H9 (cell line): ENCODE measurements at regions not wholly inside any gene's neighbourhood (a gene's known extent, or its start where the extent isn't known, plus 50 kb on each side); places are given as distances from the start of the nearest gene placed in this dataset.

ENCODE experiments used
- DNase-seq: peaks from one replicate; pipeline ENCODE4 v3.0.0-alpha.2; 2017
- H2AFZ ChIP-seq: one replicate; pipeline ENCODE4 v1.6.1; 2013; ENCODE audit warnings: mild to moderate bottlenecking, low read length, control low read depth, moderate library complexity
- H2AK5ac ChIP-seq: 2 replicates; pipeline ENCODE4 v1.6.1; 2013; ENCODE audit warnings: low read length, control low read depth, mixed read lengths; ENCODE audit not compliant: insufficient read length
- H2BK120ac ChIP-seq: one replicate; pipeline ENCODE4 v1.6.1; 2013; ENCODE audit warnings: low read depth, mild to moderate bottlenecking, low read length, control low read depth, inconsistent platforms; ENCODE audit not compliant: poor library complexity, severe bottlenecking
- H2BK12ac ChIP-seq: 2 replicates; pipeline ENCODE4 v1.6.1; 2013; ENCODE audit warnings: low read length, control low read depth, mixed read lengths, low read depth; ENCODE audit not compliant: insufficient read length
- H2BK15ac ChIP-seq: 2 replicates; pipeline ENCODE4 v1.6.1; 2013; ENCODE audit warnings: low read depth, low read length, control low read depth
- H2BK20ac ChIP-seq: one replicate; pipeline ENCODE4 v1.6.1; 2013; ENCODE audit warnings: low read depth, mild to moderate bottlenecking, low read length, control low read depth, inconsistent platforms; ENCODE audit not compliant: poor library complexity, severe bottlenecking
- H2BK5ac ChIP-seq: 2 replicates; pipeline ENCODE4 v1.6.1; 2013; ENCODE audit warnings: low read length, control low read depth, mixed read lengths; ENCODE audit not compliant: insufficient read length
- H3K14ac ChIP-seq: 2 replicates; pipeline ENCODE4 v1.6.1; 2013; ENCODE audit warnings: low read length, control low read depth; ENCODE audit not compliant: insufficient read depth
- H3K18ac ChIP-seq: 2 replicates; pipeline ENCODE4 v1.6.1; 2013; ENCODE audit warnings: low read depth, mild to moderate bottlenecking, mixed read lengths, low read length, control low read depth; ENCODE audit not compliant: insufficient read length
- H3K23ac ChIP-seq: 2 replicates; pipeline ENCODE4 v1.6.1; 2013; ENCODE audit warnings: low read length, control low read depth, mixed read lengths, low read depth; ENCODE audit not compliant: insufficient read length
- H3K23me2 ChIP-seq: 2 replicates; pipeline ENCODE4 v1.6.1; 2013; ENCODE audit warnings: low read depth, mild to moderate bottlenecking, mixed read lengths, low read length, control low read depth; ENCODE audit not compliant: insufficient read length, poor library complexity, severe bottlenecking
- H3K27ac ChIP-seq: 2 replicates; pipeline ENCODE4 v1.5.1; 2013; ENCODE audit warnings: low read length, control low read depth, mixed read lengths, low read depth; ENCODE audit not compliant: insufficient read length
- H3K27me3 ChIP-seq: 2 replicates; pipeline ENCODE4 v1.6.1; 2013; ENCODE audit warnings: low read length, control low read depth, inconsistent platforms; ENCODE audit not compliant: insufficient read depth
- H3K4ac ChIP-seq: 2 replicates; pipeline ENCODE4 v1.6.1; 2013; ENCODE audit warnings: low read depth, mild to moderate bottlenecking, control low read depth, inconsistent platforms, low read length, moderate library complexity
- H3K4me1 ChIP-seq: 2 replicates; pipeline ENCODE4 v1.6.1; 2013; ENCODE audit warnings: low read length, control low read depth, inconsistent platforms; ENCODE audit not compliant: insufficient read depth
- H3K4me2 ChIP-seq: 2 replicates; pipeline ENCODE4 v1.6.1; 2013; ENCODE audit warnings: low read length, control low read depth, mixed read lengths; ENCODE audit not compliant: insufficient read length, insufficient read depth
- H3K56ac ChIP-seq: 2 replicates; pipeline ENCODE4 v1.6.1; 2013; ENCODE audit warnings: low read depth, mild to moderate bottlenecking, mixed read lengths, low read length, control low read depth; ENCODE audit not compliant: insufficient read length
- H3K79me1 ChIP-seq: 2 replicates; pipeline ENCODE4 v1.6.1; 2013; ENCODE audit warnings: low read depth, mild to moderate bottlenecking, moderate library complexity, low read length, control low read depth, inconsistent platforms; ENCODE audit not compliant: insufficient read depth, poor library complexity, severe bottlenecking
- H3K79me2 ChIP-seq: 2 replicates; pipeline ENCODE4 v1.6.1; 2013; ENCODE audit warnings: low read length, control low read depth, inconsistent platforms; ENCODE audit not compliant: insufficient read depth
- H3K9ac ChIP-seq: 2 replicates; pipeline ENCODE4 v1.6.1; 2013; ENCODE audit warnings: low read length, control low read depth, mixed read lengths; ENCODE audit not compliant: insufficient read length; ENCODE audit errors: extremely low read depth
- H3K9me3 ChIP-seq: one replicate; pipeline ENCODE4 v1.6.1; 2013; ENCODE audit warnings: low read depth, low read length, inconsistent platforms; ENCODE audit not compliant: control insufficient read depth
- H3T11ph ChIP-seq: one replicate; pipeline ENCODE4 v1.6.1; 2013; ENCODE audit warnings: mild to moderate bottlenecking, low read length, control low read depth, inconsistent platforms
- H4K20me1 ChIP-seq: one replicate; pipeline ENCODE4 v1.6.1; 2013; ENCODE audit not compliant: control insufficient read depth, insufficient read length, insufficient read depth
- H4K5ac ChIP-seq: 2 replicates; pipeline ENCODE4 v1.6.1; 2013; ENCODE audit warnings: low read depth, mild to moderate bottlenecking, mixed read lengths, low read length, control low read depth; ENCODE audit not compliant: insufficient read length
- H4K8ac ChIP-seq: replicated peaks from 2 replicates; pipeline ENCODE4 v1.6.1; 2013; ENCODE audit warnings: low read length, control low read depth, mixed read lengths, low read depth; ENCODE audit not compliant: insufficient read length
- H4K91ac ChIP-seq: 2 replicates; pipeline ENCODE4 v1.6.1; 2013; ENCODE audit warnings: low read depth, mild to moderate bottlenecking, moderate library complexity, mixed read lengths, low read length, control low read depth; ENCODE audit not compliant: insufficient read length
- H3K27ac Mint-ChIP-seq, 3 experiments: 2 replicates in 2 of 3; 3 replicates in 1 of 3; pipeline ENCODE4 v1.8.0; 2020 to 2021; ENCODE audit warnings: mixed read lengths in 3 of 3, mild to moderate bottlenecking in 1 of 3, moderate library complexity in 1 of 3
- H3K27me3 Mint-ChIP-seq: 2 replicates; pipeline ENCODE4 v1.8.0; 2021; ENCODE audit warnings: low read depth, mild to moderate bottlenecking, moderate library complexity, mixed read lengths
- H3K36me3 Mint-ChIP-seq, 3 experiments: 2 replicates in 2 of 3; 3 replicates in 1 of 3; pipeline ENCODE4 v1.8.0; 2020 to 2021; ENCODE audit warnings: low read depth in 3 of 3, mixed read lengths in 3 of 3; ENCODE audit not compliant: insufficient read depth in 1 of 3
- H3K4me1 Mint-ChIP-seq, 2 experiments: 2 replicates each; pipeline ENCODE4 v1.8.0; 2020; ENCODE audit warnings: mixed read lengths in 2 of 2
- H3K4me3 Mint-ChIP-seq, 2 experiments: 2 replicates in 1 of 2; 3 replicates in 1 of 2; pipeline ENCODE4 v1.8.0; 2020 to 2021; ENCODE audit warnings: mild to moderate bottlenecking in 2 of 2, mixed read lengths in 2 of 2, moderate library complexity in 1 of 2
- H3K9me3 Mint-ChIP-seq, 2 experiments: 2 replicates in 1 of 2; 3 replicates in 1 of 2; pipeline ENCODE4 v1.8.0; 2020; ENCODE audit warnings: mild to moderate bottlenecking in 2 of 2, mixed read lengths in 2 of 2, moderate library complexity in 1 of 2
- CTCF ChIP-seq: fragments of 200-600 bp; sonication (generic); conservative IDR thresholded peaks from 3 replicates; pipeline ENCODE4 v1.8.0; 2021; ENCODE audit warnings: antibody characterized with exemption, mild to moderate bottlenecking
- WGBS: extraction: QIAGEN DNeasy Blood & Tissue Kit; methylation state at CpG from one replicate; pipeline ENCODE4 v1.1.7; 2013; ENCODE audit warnings: missing lambda C conversion rate, low lambda C conversion rate, mixed read lengths; ENCODE audit not compliant: insufficient read length; ENCODE audit errors: extremely low coverage; 5-methylcytosine and 5-hydroxymethylcytosine counted together

GRCh38 chr21:43333298-43334062, 93.5 kb downstream of the SIK1 start:
- H3K27ac ChIP-seq, result no peak overlapping the region
- peak overlapping the region; percentile 45 to 71 (median 57); a peak in 3 of 7 replicates for H3K27ac Mint-ChIP-seq
- no peak overlapping the region for H2BK5ac ChIP-seq
- no peak overlapping the region for H2BK20ac ChIP-seq
- peaks cover 2 to 31% (median 13%) of the 10 kb centered on the region in 3 experiments for H3K36me3 Mint-ChIP-seq
- no peak overlapping the region for H4K8ac ChIP-seq
- DNase-seq, result peak; percentile 49
- H3K4me2 ChIP-seq, result no peak overlapping the region
- H3K79me2 ChIP-seq, result no peaks in the 10 kb centered on the region
- no peak overlapping the region for H2AFZ ChIP-seq
- H2BK15ac ChIP-seq, result no peak overlapping the region
- H3K4me1 ChIP-seq, result no peaks in the 10 kb centered on the region; the same call in 1 of the 2 replicates
- peak overlapping the region in 1 of 2 experiments; percentile 50; a peak in 1 of 5 replicates for H3K4me3 Mint-ChIP-seq
- H3K23me2 ChIP-seq, result no peaks in the 10 kb centered on the region
- H2BK12ac ChIP-seq, result no peak overlapping the region
- WGBS, result no CpG with 5 or more reads among the region's 35 CpGs
- no peaks in the 10 kb centered on the region for H3K79me1 ChIP-seq
- TF ChIP-seq CTCF, result no peak
- peaks cover 20 to 23% of the 10 kb centered on the region in 2 experiments for H3K4me1 Mint-ChIP-seq
- peak overlapping the region; percentile 22 for H3K18ac ChIP-seq
- H2BK120ac ChIP-seq, result no peak overlapping the region
- no peak overlapping the region for H3K23ac ChIP-seq
- H3K4ac ChIP-seq, result no peak overlapping the region
- peaks cover 27 to 29% of the 10 kb centered on the region in 2 experiments for H3K9me3 Mint-ChIP-seq
- no peak overlapping the region for H4K5ac ChIP-seq
- H4K91ac ChIP-seq, result no peak overlapping the region
- no peak overlapping the region for H3K9ac ChIP-seq
- no peaks in the 10 kb centered on the region for H3K9me3 ChIP-seq
- 0 out of 2 replicates have a peak overlapping the region, but pooled peaks have one; percentile 30 for H3K14ac ChIP-seq
- H3K27me3 Mint-ChIP-seq, result peaks cover 15% of the 10 kb centered on the region
- peaks cover 2% of the 10 kb centered on the region for H4K20me1 ChIP-seq
- no peaks in the 10 kb centered on the region for H3K27me3 ChIP-seq
- no peak overlapping the region for H2AK5ac ChIP-seq
- H3T11ph ChIP-seq, result no peak overlapping the region
- H3K56ac ChIP-seq, result no peak overlapping the region
